ENCODE measurements at regions not wholly inside any gene's neighbourhood (a gene's known extent, or its start where the extent isn't known, plus 50 kb on each side); places are given as distances from the start of the nearest gene placed in this dataset.

- no peak for DNase-seq (ENCODE audit: low read depth in 2 of 2)
These were observed 1848.9 kb downstream of the EFNA5 start for GRCh38 chr5:105821800-105822199.

GRCh38 chr5:105817914-105818313, 1852.8 kb downstream of the EFNA5 start:
- no peak for DNase-seq (ENCODE audit: low read depth in 2 of 2)

GRCh38 chr5:105817416-105817815, 1853.3 kb downstream of the EFNA5 start:
- DNase-seq (ENCODE audit: low read depth in 2 of 2): no peak

GRCh38 chr5:105816961-105817360, 1853.8 kb downstream of the EFNA5 start:
- DNase-seq (ENCODE audit: low read depth in 2 of 2): no peak

- no peak for DNase-seq (ENCODE audit: low read depth in 2 of 2)
These were observed 1858.4 kb downstream of the EFNA5 start for GRCh38 chr5:105812304-105812703.

- no peak for DNase-seq (ENCODE audit: low read depth in 2 of 2)
These were observed 1862.8 kb downstream of the EFNA5 start for GRCh38 chr5:105807951-105808350.

- no peak for DNase-seq (ENCODE audit: low read depth in 2 of 2)
These were observed 1863.4 kb downstream of the EFNA5 start for GRCh38 chr5:105807290-105807689.

GRCh38 chr5:105806596-105806995, 1864.1 kb downstream of the EFNA5 start:
- no peak for DNase-seq (ENCODE audit: low read depth in 2 of 2)

GRCh38 chr5:105803431-105803830, 1867.3 kb downstream of the EFNA5 start:
- DNase-seq (ENCODE audit: low read depth in 2 of 2): no peak

- no peak for DNase-seq (ENCODE audit: low read depth in 2 of 2)
These were observed 1876.2 kb downstream of the EFNA5 start for GRCh38 chr5:105794578-105794977.

- DNase-seq (ENCODE audit: low read depth in 2 of 2): no peak
These were observed 1881.5 kb downstream of the EFNA5 start for GRCh38 chr5:105789246-105789645.

- no peak for DNase-seq (ENCODE audit: low read depth in 2 of 2)
These were observed 1886.9 kb downstream of the EFNA5 start for GRCh38 chr5:105783811-105784210.

GRCh38 chr5:105782501-105782900, 1888.2 kb downstream of the EFNA5 start:
- no peak for DNase-seq (ENCODE audit: low read depth in 2 of 2)

- DNase-seq (ENCODE audit: low read depth in 2 of 2): no peak
These were observed 1897.5 kb downstream of the EFNA5 start for GRCh38 chr5:105773241-105773640.

- DNase-seq (ENCODE audit: low read depth in 2 of 2): no peak
These were observed 1903.5 kb downstream of the EFNA5 start for GRCh38 chr5:105767267-105767666.

GRCh38 chr5:105762728-105763127, 1908.0 kb downstream of the EFNA5 start:
- no peak for DNase-seq (ENCODE audit: low read depth in 2 of 2)

- no peak for DNase-seq (ENCODE audit: low read depth in 2 of 2)
These were observed 1916.7 kb downstream of the EFNA5 start for GRCh38 chr5:105754056-105754455.

- DNase-seq (ENCODE audit: low read depth in 2 of 2): no peak
These were observed 1917.9 kb downstream of the EFNA5 start for GRCh38 chr5:105752801-105753200.

GRCh38 chr5:105751908-105752307, 1918.8 kb downstream of the EFNA5 start:
- no peak for DNase-seq (ENCODE audit: low read depth in 2 of 2)

- DNase-seq (ENCODE audit: low read depth in 2 of 2): no peak
These were observed 1925.6 kb downstream of the EFNA5 start for GRCh38 chr5:105745111-105745510.

GRCh38 chr5:105740242-105740641, 1930.5 kb downstream of the EFNA5 start:
- DNase-seq (ENCODE audit: low read depth in 2 of 2): no peak

- no peak for DNase-seq (ENCODE audit: low read depth in 2 of 2)
These were observed 1931.0 kb downstream of the EFNA5 start for GRCh38 chr5:105739732-105740131.

GRCh38 chr5:105735704-105736103, 1935.0 kb downstream of the EFNA5 start:
- DNase-seq (ENCODE audit: low read depth in 2 of 2): no peak

GRCh38 chr5:105730982-105731381, 1939.8 kb downstream of the EFNA5 start:
- no peak for DNase-seq (ENCODE audit: low read depth in 2 of 2)

- no peak for DNase-seq (ENCODE audit: low read depth in 2 of 2)
These were observed 1944.6 kb downstream of the EFNA5 start for GRCh38 chr5:105726093-105726492.

Data from stimulated activated CD4-positive, alpha-beta T cell treated with anti-CD3 and anti-CD28 coated beads, Interleukin-12 subunit alpha, Interleukin-12 subunit beta, amount 100 ng/mL, for 24 hours (primary cell).